ENCODE measurements at regions not wholly inside any gene's neighbourhood (a gene's known extent, or its start where the extent isn't known, plus 50 kb on each side); places are given as distances from the start of the nearest gene placed in this dataset.

DNA sequence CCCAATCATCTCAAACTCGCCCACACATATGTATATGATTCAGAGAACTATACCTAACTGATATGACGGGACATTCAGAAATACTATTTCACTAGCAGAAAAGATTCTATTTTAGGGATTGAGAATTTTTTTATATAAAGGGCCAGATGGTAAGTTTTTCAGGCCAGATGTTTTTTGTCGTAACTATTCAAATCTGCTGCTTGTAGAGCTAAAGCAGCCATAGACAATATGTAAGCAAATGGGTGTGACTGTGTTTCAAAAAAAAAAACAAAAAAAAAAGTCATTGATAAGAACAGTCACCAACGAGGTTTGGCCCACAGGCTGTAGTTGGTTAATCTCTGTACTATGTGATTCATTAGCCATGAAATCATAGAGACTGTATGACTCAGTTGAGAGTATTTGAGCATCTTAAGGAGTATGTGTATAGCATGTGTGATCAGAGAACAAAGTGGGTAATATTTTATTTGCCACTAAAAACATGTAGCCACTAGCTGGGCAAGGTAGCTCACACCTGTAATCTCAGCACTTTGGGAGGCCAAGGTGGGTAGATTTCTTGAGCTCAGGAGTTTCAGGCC, 2724.7 kb downstream of the PCDH9 start:
- DNase-seq (ENCODE audit: low spot score) = no peak
- no peak overlapping the region for H3K4me2 ChIP-seq
- H2AFZ ChIP-seq = no peak overlapping the region
- H3K36me3 ChIP-seq (replicated peaks; ENCODE audit: insufficient read depth, low read depth) = no peaks in the 10 kb centered on the region
- no peaks in the 10 kb centered on the region for H3K9me3 ChIP-seq (ENCODE audit: low read depth)
- TF ChIP-seq CTCF (IDR thresholded peaks at IDR 0.05; ENCODE audit: poor library complexity) = no peak
- TF ChIP-seq EZH2 (IDR thresholded peaks at IDR 0.05; ENCODE audit: borderline replicate concordance) = no peak
- no peak for TF ChIP-seq EZH2phosphoT487 (IDR thresholded peaks at IDR 0.05; ENCODE audit: low read depth, severe bottlenecking, unreplicated experiment)
- no peak overlapping the region for H3K27ac ChIP-seq
- no peaks in the 10 kb centered on the region for H3K9me2 ChIP-seq (replicated peaks; ENCODE audit: insufficient read depth)
- WGBS (ENCODE audit: low lambda C conversion rate, missing lambda C conversion rate) = 81% methylated on average over 4 of the region's 4 CpGs
- no peak overlapping the region for H3K4me3 ChIP-seq
- H3K79me2 ChIP-seq = no peaks in the 10 kb centered on the region
- H3K27me3 ChIP-seq = no peaks in the 10 kb centered on the region
- no peaks in the 10 kb centered on the region for H3K4me1 ChIP-seq (ENCODE audit: insufficient read depth)
- no peaks in the 10 kb centered on the region for H4K20me1 ChIP-seq (ENCODE audit: insufficient read depth, poor library complexity, severe bottlenecking)

DNA sequence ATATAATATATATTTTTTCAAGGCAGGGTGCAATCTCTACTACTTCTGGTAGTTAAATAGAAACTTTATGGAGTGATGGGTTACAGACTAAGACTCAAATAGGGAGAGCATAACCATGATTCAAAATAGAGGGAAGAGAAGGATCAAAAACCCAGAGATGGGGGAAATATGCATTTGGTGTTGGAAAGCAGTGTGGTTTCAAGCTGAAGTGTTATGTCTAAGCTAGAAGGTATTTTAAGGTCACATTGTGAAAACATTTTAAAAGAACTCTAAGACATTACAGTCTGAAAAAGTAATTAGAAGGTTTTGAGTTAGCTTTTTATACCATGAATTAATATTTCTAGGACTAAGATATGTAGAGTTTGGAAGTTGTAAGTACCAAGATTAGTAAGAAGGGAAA, 2741.4 kb downstream of the PCDH9 start:
- no peak overlapping the region for H3K4me3 ChIP-seq
- H3K27me3 ChIP-seq = no peaks in the 10 kb centered on the region
- no peak for TF ChIP-seq CTCF (IDR thresholded peaks at IDR 0.05; ENCODE audit: poor library complexity)
- TF ChIP-seq EZH2 (IDR thresholded peaks at IDR 0.05; ENCODE audit: borderline replicate concordance) = no peak
- no peak for TF ChIP-seq EZH2phosphoT487 (IDR thresholded peaks at IDR 0.05; ENCODE audit: low read depth, severe bottlenecking, unreplicated experiment)
- H3K9me2 ChIP-seq (replicated peaks; ENCODE audit: insufficient read depth) = no peaks in the 10 kb centered on the region
- no peaks in the 10 kb centered on the region for H3K79me2 ChIP-seq
- H3K27ac ChIP-seq = no peak overlapping the region
- no peaks in the 10 kb centered on the region for H3K36me3 ChIP-seq (replicated peaks; ENCODE audit: insufficient read depth, low read depth)
- no peaks in the 10 kb centered on the region for H3K9me3 ChIP-seq (ENCODE audit: low read depth)
- H2AFZ ChIP-seq = no peak overlapping the region
- no peak overlapping the region for H3K4me2 ChIP-seq
- no peak for DNase-seq (ENCODE audit: low spot score)
- H3K4me1 ChIP-seq (ENCODE audit: insufficient read depth) = no peaks in the 10 kb centered on the region
- no peaks in the 10 kb centered on the region for H4K20me1 ChIP-seq (ENCODE audit: insufficient read depth, poor library complexity, severe bottlenecking)

DNA sequence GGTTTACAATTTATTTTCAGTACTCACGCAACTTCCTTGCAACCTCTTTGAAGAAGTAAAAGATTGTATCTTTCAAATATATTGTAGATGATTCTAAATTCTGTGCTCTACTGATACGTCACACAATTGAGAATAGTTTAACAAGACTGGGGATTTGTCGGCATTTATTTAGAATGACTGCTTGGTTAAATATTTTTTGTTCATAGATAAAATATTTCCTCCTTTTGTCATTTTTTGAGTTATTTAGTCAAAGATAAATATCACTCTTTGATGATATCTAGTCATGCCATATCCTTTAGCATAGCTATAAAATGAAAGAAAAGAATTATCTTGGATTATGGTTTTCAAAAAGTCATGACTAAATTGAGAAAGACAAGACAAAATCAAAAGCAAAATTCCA, 2747.8 kb downstream of the PCDH9 start:
- Histone ChIP-seq H3K79me2 (no peaks in the 10 kb centered on the region), H3K4me3 (no peak overlapping the region), H3K9me3 (ENCODE audit: low read depth) (no peaks in the 10 kb centered on the region), H3K27me3 (no peaks in the 10 kb centered on the region), H3K9me2 (replicated peaks; ENCODE audit: insufficient read depth) (no peaks in the 10 kb centered on the region), H3K4me2 (no peak overlapping the region), H4K20me1 (ENCODE audit: insufficient read depth, poor library complexity, severe bottlenecking) (no peaks in the 10 kb centered on the region), H3K27ac (no peak overlapping the region), H3K4me1 (ENCODE audit: insufficient read depth) (peaks cover 6% of the 10 kb centered on the region), H2AFZ (no peak overlapping the region), H3K36me3 (replicated peaks; ENCODE audit: insufficient read depth, low read depth) (no peaks in the 10 kb centered on the region)
- no peak for DNase-seq (ENCODE audit: low spot score)
- WGBS (ENCODE audit: low lambda C conversion rate, missing lambda C conversion rate) = 89% methylated on average over 3 of the region's 3 CpGs
- no peak for TF ChIP-seq EZH2phosphoT487 (IDR thresholded peaks at IDR 0.05; ENCODE audit: low read depth, severe bottlenecking, unreplicated experiment)
- TF ChIP-seq EZH2 (IDR thresholded peaks at IDR 0.05; ENCODE audit: borderline replicate concordance) = no peak
- no peak for TF ChIP-seq CTCF (IDR thresholded peaks at IDR 0.05; ENCODE audit: poor library complexity)

GRCh38 chr13:64480672-64481071, 2749.5 kb downstream of the PCDH9 start:
- WGBS (ENCODE audit: low lambda C conversion rate, missing lambda C conversion rate) = 23% methylated on average over 1 of the region's 1 CpG
- H3K9me3 ChIP-seq (ENCODE audit: low read depth) = no peaks in the 10 kb centered on the region
- H3K36me3 ChIP-seq (replicated peaks; ENCODE audit: insufficient read depth, low read depth) = no peaks in the 10 kb centered on the region
- no peak for DNase-seq (ENCODE audit: low spot score)
- H3K27me3 ChIP-seq = no peaks in the 10 kb centered on the region
- TF ChIP-seq EZH2 (IDR thresholded peaks at IDR 0.05; ENCODE audit: borderline replicate concordance) = no peak
- no peak for TF ChIP-seq CTCF (IDR thresholded peaks at IDR 0.05; ENCODE audit: poor library complexity)
- TF ChIP-seq EZH2phosphoT487 (IDR thresholded peaks at IDR 0.05; ENCODE audit: low read depth, severe bottlenecking, unreplicated experiment) = no peak
- no peaks in the 10 kb centered on the region for H3K79me2 ChIP-seq
- no peaks in the 10 kb centered on the region for H3K9me2 ChIP-seq (replicated peaks; ENCODE audit: insufficient read depth)
- no peak overlapping the region for H3K4me2 ChIP-seq
- H3K4me1 ChIP-seq (ENCODE audit: insufficient read depth) = peaks cover 6% of the 10 kb centered on the region
- H2AFZ ChIP-seq = no peak overlapping the region
- H3K4me3 ChIP-seq = no peak overlapping the region
- no peak overlapping the region for H3K27ac ChIP-seq
- no peaks in the 10 kb centered on the region for H4K20me1 ChIP-seq (ENCODE audit: insufficient read depth, poor library complexity, severe bottlenecking)

Measured in hepatocyte (in vitro differentiated cells).